ENCODE measurements at regions not wholly inside any gene's neighbourhood (a gene's known extent, or its start where the extent isn't known, plus 50 kb on each side); places are given as distances from the start of the nearest gene placed in this dataset.

GRCh38 chr10:35890676-35891495 is 248.8 kb upstream of the FZD8 start:
- TF ChIP-seq TAF1 (IDR thresholded peaks at IDR 0.05; ENCODE audit: low read depth, low read length): no peak
- no peak for TF ChIP-seq POLR2A (IDR thresholded peaks at IDR 0.05; ENCODE audit: low read depth, low read length)
- no peak for TF ChIP-seq POLR2AphosphoS5 (IDR thresholded peaks at IDR 0.05; ENCODE audit: low read depth, low read length)
- TF ChIP-seq SPI1 (IDR thresholded peaks at IDR 0.05; ENCODE audit: low read depth, low read length): no peak

Measured in GM12891 (cell line).